ENCODE measurements at regions not wholly inside any gene's neighbourhood (a gene's known extent, or its start where the extent isn't known, plus 50 kb on each side); places are given as distances from the start of the nearest gene placed in this dataset.
"Not testable (repeated sequence)": the region's sequence is repeated elsewhere in the genome, so short reads cannot be mapped to it uniquely, and the experiment has no call there.

GRCh38 chr10:65684896-65685295 lies 1240.9 kb upstream of the LRRTM3 start:
- DNase-seq (ENCODE audit: low spot score), result no peak

- no peak for DNase-seq (ENCODE audit: low spot score)
Measured at GRCh38 chr10:65701168-65701776, 1224.6 kb upstream of the LRRTM3 start.

GRCh38 chr10:65708057-65708456 lies 1217.8 kb upstream of the LRRTM3 start:
- DNase-seq (ENCODE audit: low spot score), result no peak

- DNase-seq (ENCODE audit: low spot score), result no peak
Measured at GRCh38 chr10:65710306-65710705, 1215.5 kb upstream of the LRRTM3 start.

GRCh38 chr10:65719790-65720189 lies 1206.0 kb upstream of the LRRTM3 start:
- no peak for DNase-seq (ENCODE audit: low spot score)

GRCh38 chr10:65720901-65721300 lies 1204.9 kb upstream of the LRRTM3 start:
- no peak for DNase-seq (ENCODE audit: low spot score)

- no peak for DNase-seq (ENCODE audit: low spot score)
Measured at GRCh38 chr10:65723525-65723924, 1202.3 kb upstream of the LRRTM3 start.

- no peak for DNase-seq (ENCODE audit: low spot score)
Measured at GRCh38 chr10:65735382-65735781, 1190.5 kb upstream of the LRRTM3 start.

- DNase-seq (ENCODE audit: low spot score), result no peak
Measured at GRCh38 chr10:65742906-65743305, 1182.9 kb upstream of the LRRTM3 start.

GRCh38 chr10:65751218-65751617 lies 1174.6 kb upstream of the LRRTM3 start:
- no peak for DNase-seq (ENCODE audit: low spot score)

- DNase-seq (ENCODE audit: low spot score), result no peak
Measured at GRCh38 chr10:65751896-65752295, 1173.9 kb upstream of the LRRTM3 start.

GRCh38 chr10:65753532-65753931 lies 1172.3 kb upstream of the LRRTM3 start:
- no peak for DNase-seq (ENCODE audit: low spot score)

GRCh38 chr10:65754112-65754511 lies 1171.7 kb upstream of the LRRTM3 start:
- no peak for DNase-seq (ENCODE audit: low spot score)

GRCh38 chr10:65762311-65762710 lies 1163.5 kb upstream of the LRRTM3 start:
- DNase-seq (ENCODE audit: low spot score), result no peak

- no peak for DNase-seq (ENCODE audit: low spot score)
Measured at GRCh38 chr10:65765006-65765541, 1160.8 kb upstream of the LRRTM3 start.

- DNase-seq (ENCODE audit: low spot score), result peak; percentile 2
Measured at GRCh38 chr10:65769828-65770227, 1156.0 kb upstream of the LRRTM3 start.

- DNase-seq (ENCODE audit: low spot score), result no peak
Measured at GRCh38 chr10:65778753-65779152, 1147.1 kb upstream of the LRRTM3 start.

GRCh38 chr10:65779985-65780384 lies 1145.9 kb upstream of the LRRTM3 start:
- no peak for DNase-seq (ENCODE audit: low spot score)

GRCh38 chr10:65786279-65786678 lies 1139.6 kb upstream of the LRRTM3 start:
- no peak for DNase-seq (ENCODE audit: low spot score)

- DNase-seq (ENCODE audit: low spot score), result no peak
Measured at GRCh38 chr10:65787571-65787970, 1138.3 kb upstream of the LRRTM3 start.

- DNase-seq (ENCODE audit: low spot score), result no peak
Measured at GRCh38 chr10:65788271-65788670, 1137.6 kb upstream of the LRRTM3 start.

- DNase-seq (ENCODE audit: low spot score), result no peak
Measured at GRCh38 chr10:65791979-65792378, 1133.9 kb upstream of the LRRTM3 start.

- DNase-seq (ENCODE audit: low spot score), result no peak
Measured at GRCh38 chr10:65793738-65794425, 1132.0 kb upstream of the LRRTM3 start.

- DNase-seq (ENCODE audit: low spot score), result not testable (repeated sequence)
Measured at GRCh38 chr10:65794861-65795260, 1131.0 kb upstream of the LRRTM3 start.
